ENCODE measurements at regions not wholly inside any gene's neighbourhood (a gene's known extent, or its start where the extent isn't known, plus 50 kb on each side); places are given as distances from the start of the nearest gene placed in this dataset.

- TF ChIP-seq CTCF (IDR thresholded peaks at IDR 0.05; ENCODE audit: low read depth, low read length) (no peak), EZH2phosphoT487 (IDR thresholded peaks at IDR 0.05; ENCODE audit: low read depth) (no peak)
Measured at GRCh38 chr12:91502208-91502607, 319.6 kb upstream of the DCN start.

All from OCI-LY3 (cell line).